SU-DHL-6 (cell line): ENCODE measurements at regions not wholly inside any gene's neighbourhood (a gene's known extent, or its start where the extent isn't known, plus 50 kb on each side); places are given as distances from the start of the nearest gene placed in this dataset.

Experiments used
- CTCF ChIP-seq: fragments of 200-600 bp; sonication (generic); IDR thresholded peaks from one replicate; pipeline ENCODE4 v1.5.1; 2017; ENCODE audit warnings: antibody characterized with exemption, mild to moderate bottlenecking, low read length, moderate library complexity; ENCODE audit not compliant: insufficient read depth, poor library complexity, severe bottlenecking
- EZH2phosphoT487 ChIP-seq: fragments of 200-600 bp; sonication (generic), shearing (Covaris generic); conservative IDR thresholded peaks from 2 replicates; pipeline ENCODE4 v1.6.1; 2018; ENCODE audit warnings: mild to moderate bottlenecking, antibody characterized with exemption, low read length, moderate library complexity, mixed read lengths

DNA sequence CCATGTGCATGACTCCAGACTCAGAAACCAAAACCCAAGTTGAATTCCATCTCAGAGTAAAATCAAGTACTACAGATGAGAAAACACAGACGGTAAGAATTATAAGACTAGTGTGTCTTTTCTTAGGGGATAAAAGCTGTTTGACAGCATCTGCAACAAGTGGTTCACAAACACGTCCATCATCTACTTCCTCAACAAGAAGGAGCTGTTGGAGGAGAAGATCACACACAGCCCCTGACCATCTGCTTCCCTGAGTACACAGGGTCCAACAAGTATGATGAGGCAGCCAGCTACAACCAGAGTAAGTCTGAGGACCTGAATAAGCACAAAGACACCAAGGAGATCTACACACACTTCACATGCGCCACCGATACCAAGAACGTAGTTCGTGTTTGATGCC is 110.7 kb upstream of the ATF7IP start:
- TF ChIP-seq CTCF (no peak), EZH2phosphoT487 (no peak)
